COR-L47 (cell line): ENCODE measurements at regions not wholly inside any gene's neighbourhood (a gene's known extent, or its start where the extent isn't known, plus 50 kb on each side); places are given as distances from the start of the nearest gene placed in this dataset.

Experiments
- DNase-seq: peaks from one replicate; lab custom pipeline; 2025; lab: John Stamatoyannopoulos, UW

- no peak for DNase-seq
These were observed 705.4 kb upstream of the TENM4 start for GRCh38 chr11:80146232-80146631.

- no peak for DNase-seq
These were observed 704.2 kb upstream of the TENM4 start for GRCh38 chr11:80144897-80145594.

DNA sequence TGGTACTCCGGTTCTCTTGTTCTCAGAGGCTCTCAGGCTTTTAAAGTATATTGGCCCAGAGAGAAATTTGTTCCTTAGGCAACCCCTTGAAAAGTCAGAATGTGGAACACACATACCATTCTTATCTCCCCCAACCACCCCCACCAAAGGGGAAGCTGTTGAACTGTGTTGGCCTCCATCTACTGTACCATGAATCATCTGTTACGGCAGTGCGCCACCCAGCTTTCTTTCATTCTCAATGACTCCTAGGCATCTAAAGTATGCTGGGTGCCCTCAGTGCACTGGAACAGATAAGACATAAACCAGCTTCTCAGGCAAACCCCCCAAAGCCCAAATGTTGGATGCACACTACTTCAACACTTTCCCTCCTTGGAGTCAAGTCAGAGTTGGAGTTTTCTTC lies 696.2 kb upstream of the TENM4 start:
- no peak for DNase-seq

DNA sequence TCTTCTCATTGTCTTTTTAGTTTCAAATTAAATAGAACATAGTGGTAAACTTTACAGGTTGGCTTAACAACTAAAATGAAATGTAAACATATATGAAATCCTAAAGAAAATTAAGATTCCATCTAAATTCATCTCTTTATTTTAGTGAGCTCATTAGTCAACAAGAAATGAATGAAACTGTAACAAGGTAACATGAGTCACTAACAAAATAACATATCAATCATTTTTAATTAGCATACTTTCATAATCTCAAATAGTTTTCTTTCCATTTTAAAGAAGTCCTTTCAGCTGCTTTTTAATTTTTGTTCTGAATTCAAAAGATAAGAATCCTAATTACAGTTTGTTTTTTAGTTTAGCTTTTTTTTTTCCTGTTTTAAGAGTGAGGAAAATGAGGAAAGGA lies 688.6 kb upstream of the TENM4 start:
- DNase-seq: no peak

DNA sequence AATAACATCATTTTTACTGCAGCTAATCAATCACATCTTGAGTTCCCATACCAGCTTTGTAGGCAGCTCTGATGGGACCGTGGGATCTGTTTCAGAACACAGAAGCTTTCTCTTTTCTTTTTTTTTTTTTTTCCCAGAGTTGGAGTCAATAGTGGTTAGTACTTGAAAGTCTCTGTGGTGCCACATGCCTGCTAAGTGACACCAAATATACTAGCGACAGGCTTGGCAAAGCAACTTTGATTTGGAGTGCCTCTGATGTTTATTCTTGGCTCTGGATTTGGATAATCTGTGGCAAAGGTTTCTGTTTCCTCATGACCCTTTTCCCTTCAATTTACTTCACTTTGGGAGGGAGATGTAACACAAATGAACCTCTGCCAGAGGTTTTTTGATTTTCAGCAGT lies 681.4 kb upstream of the TENM4 start:
- DNase-seq: no peak

GRCh38 chr11:80118073-80118472 lies 677.2 kb upstream of the TENM4 start:
- peak; percentile 36 for DNase-seq

DNA sequence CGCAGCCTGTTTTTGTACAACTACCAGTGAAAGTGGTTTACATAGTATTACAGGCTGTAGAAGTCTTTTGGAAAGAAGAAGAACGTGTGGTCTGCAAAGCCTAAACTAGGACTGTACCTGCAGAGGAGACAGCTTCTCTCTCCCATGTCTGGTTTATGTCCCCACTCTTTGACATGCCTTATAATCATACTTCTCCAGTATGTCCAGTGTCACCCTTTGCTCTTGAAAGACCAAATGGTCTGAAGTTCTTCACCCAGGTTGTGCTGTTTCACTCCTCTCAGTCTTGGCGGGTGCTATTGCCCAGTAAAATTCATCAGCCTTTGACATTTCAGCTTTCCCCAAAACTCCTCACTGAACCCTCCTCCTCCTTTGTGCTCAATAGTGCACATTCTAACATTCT lies 676.0 kb upstream of the TENM4 start:
- no peak for DNase-seq

GRCh38 chr11:80109652-80110051 lies 668.8 kb upstream of the TENM4 start:
- DNase-seq: no peak

DNA sequence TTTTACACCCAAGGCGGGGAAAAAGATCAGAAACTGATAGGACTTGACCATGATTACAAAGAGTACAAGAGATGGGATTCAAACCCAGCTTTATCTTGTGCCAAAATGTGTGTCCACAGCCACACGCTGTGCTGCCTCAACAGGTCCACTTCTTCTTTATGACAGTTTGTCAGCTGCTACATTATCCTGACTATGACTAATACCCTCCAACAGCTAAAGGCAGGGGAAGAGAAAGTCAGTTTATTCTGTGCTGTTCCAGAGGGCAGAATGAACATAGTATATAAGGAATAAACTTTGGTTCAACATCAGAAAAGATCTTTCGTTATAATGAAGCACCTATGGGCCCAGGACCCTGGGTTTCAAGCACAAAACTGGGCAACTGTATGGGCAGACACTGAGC lies 668.2 kb upstream of the TENM4 start:
- no peak for DNase-seq

- no peak for DNase-seq
These were observed 666.6 kb upstream of the TENM4 start for GRCh38 chr11:80107415-80107814.

DNA sequence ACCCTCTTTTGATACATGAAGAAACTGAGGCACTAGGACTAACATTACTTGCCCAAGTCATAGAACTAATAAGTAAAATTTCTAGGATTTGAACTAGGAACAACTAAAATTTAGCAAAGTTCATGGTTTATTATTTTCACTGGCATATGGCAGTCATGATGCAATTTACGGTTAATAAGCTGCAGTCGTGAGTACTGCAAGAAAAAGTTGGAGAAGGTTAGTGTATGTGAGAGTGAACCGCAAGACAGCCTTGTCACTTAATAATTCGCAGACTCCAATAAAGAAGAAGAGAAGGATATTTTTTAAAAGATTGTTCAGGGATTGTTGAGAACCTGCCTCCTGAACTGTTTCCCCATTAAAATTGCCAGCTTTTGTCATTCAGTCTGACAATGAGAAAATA lies 663.4 kb upstream of the TENM4 start:
- DNase-seq: no peak

DNA sequence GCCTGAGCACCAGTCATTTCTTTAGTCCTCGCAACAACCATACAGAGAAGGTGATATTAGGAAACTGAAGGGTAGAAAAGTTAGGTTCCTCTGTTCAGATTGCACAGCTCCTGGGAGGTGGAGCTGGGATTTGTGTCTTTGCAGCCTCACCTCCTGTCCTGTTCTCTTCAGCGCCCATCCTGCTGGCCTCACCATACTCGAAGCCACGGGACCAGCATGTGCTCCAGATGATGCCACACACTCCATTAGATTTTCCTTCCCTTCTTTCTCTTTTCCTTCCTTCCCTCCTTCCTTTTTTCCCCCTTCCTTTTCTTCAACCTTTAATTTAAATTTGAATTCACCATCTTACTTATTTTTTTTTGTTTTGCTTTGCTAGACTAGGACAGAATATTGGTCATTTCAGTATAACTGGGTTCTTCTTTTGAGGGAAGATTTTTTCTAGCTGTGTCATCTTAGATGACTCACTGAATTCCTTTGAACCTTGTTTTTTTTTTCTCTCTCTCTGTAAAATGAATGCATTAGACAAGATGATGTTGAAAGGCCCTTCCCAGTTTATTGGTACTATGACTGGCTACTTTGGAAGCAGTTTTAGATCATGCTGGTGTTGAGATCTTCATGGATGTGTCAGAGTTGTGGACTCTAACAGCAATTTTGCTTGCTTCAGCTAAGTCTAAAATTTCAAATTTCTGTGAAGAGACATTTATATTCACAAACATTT lies 662.5 kb upstream of the TENM4 start:
- no peak for DNase-seq

- no peak for DNase-seq
These were observed 656.3 kb upstream of the TENM4 start for GRCh38 chr11:80097146-80097545.

- no peak for DNase-seq
These were observed 655.9 kb upstream of the TENM4 start for GRCh38 chr11:80096736-80097135.

GRCh38 chr11:80086496-80087055 lies 645.7 kb upstream of the TENM4 start:
- no peak for DNase-seq

GRCh38 chr11:80085563-80085962 lies 644.7 kb upstream of the TENM4 start:
- no peak for DNase-seq

DNA sequence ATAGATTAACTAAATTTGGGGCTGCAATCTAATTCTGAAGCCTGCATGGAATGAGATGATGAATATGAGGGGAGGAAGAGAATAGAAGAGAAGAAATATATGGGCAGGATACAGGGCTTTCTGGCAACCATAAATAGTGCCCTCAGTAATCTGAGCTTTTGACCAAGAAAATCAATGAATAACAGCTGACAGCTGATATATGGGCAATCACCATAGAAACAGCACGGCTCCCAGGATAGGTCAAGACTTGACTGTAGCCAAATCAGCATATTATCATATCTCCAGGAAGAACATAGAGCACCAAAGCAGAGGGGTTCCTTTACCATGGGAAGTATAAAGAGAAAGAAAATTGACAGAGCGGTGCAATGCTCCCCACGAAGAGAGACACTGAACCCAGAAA lies 643.8 kb upstream of the TENM4 start:
- no peak for DNase-seq

DNA sequence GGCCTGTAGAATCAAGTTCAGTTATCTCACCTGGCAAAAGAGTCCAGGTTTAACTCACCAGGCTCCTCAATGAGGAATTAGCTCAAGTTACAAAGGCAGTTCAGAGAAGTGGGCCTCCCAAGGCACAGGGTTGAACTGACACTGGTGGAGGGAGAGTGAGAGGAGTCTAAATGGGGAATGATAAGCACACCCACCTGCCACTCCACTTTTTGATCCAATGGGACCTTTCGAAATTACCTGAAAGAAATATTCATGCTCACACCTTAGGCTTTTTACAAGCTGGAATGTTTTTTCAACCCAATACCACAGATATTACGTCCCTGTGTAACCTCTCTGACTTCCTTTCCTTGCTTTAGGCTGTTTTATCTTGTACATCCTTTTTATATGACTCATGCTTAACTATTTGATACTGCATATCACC lies 642.7 kb upstream of the TENM4 start:
- DNase-seq: no peak

DNA sequence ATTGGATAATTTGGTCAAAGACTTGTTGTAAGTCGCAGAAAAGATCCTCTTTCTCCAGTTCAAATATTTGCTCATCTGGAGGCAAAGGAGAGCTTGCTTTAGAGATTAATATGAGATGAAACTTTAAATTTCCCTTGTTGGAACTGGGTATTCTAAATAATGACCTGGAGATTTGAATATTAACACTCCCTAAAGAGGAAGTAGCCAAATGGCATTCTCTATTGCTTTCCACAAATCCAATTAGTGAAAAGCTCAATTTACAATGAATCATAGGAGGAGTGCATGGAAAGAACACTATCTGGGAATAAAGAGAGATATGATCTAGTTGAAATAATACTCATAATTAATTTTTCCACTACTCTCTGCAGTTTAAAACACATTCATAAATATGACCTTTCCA lies 641.6 kb upstream of the TENM4 start:
- DNase-seq: no peak

GRCh38 chr11:80077113-80077512 lies 636.3 kb upstream of the TENM4 start:
- no peak for DNase-seq

DNA sequence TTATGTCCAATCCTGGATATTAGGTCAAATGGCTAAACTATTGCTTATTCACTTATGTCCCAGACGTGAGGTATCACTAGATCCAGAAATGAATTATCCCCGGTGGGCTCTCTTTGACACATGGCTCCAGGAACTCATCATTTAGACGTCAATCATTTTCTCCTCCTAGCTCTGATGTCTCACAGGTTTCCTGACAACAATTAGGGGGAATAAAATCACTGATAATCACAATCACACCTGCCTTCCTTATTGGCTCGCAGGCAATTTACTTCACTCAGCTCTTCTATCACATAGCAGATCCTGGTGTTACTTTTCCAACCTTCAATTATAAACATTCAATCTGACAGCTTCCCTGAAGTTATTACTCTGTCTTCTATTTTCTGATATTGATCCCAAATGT lies 634.0 kb upstream of the TENM4 start:
- DNase-seq: no peak

GRCh38 chr11:80066291-80066690 lies 625.5 kb upstream of the TENM4 start:
- DNase-seq: no peak

- no peak for DNase-seq
These were observed 624.3 kb upstream of the TENM4 start for GRCh38 chr11:80065086-80065485.

- DNase-seq: no peak
These were observed 620.2 kb upstream of the TENM4 start for GRCh38 chr11:80061056-80061455.
